ENCODE measurements at regions not wholly inside any gene's neighbourhood (a gene's known extent, or its start where the extent isn't known, plus 50 kb on each side); places are given as distances from the start of the nearest gene placed in this dataset.

- Histone ChIP-seq H3K27me3 (no peaks in the 10 kb centered on the region), H3K27ac (no peak overlapping the region), H3K9me3 (no peaks in the 10 kb centered on the region), H3K36me3 (no peaks in the 10 kb centered on the region), H3K4me3 (no peak overlapping the region), H3K4me1 (no peaks in the 10 kb centered on the region)
- WGBS, 2 donors (ENCODE audit: low coverage in 1 of 2): 68 to 77% methylated on average over 2 of the region's 2 CpGs
- no peak for ATAC-seq
- no peak for TF ChIP-seq CTCF (IDR thresholded peaks at IDR 0.05)
- no peak for TF ChIP-seq POLR2A (IDR thresholded peaks at IDR 0.05)
- no peak for TF ChIP-seq EP300 (IDR thresholded peaks at IDR 0.05)
- TF ChIP-seq POLR2AphosphoS5 (IDR thresholded peaks at IDR 0.05): no peak
These were observed 536.5 kb downstream of the KCTD12 start for GRCh38 chr13:76349700-76350099.

GRCh38 chr13:76339649-76340048 lies 546.6 kb downstream of the KCTD12 start:
- no peaks in the 10 kb centered on the region for H3K9me3 ChIP-seq
- no peak for ATAC-seq
- no peaks in the 10 kb centered on the region for H3K27me3 ChIP-seq
- no peak for TF ChIP-seq POLR2A (IDR thresholded peaks at IDR 0.05)
- no peak for TF ChIP-seq EP300 (IDR thresholded peaks at IDR 0.05)
- no peak for TF ChIP-seq POLR2AphosphoS5 (IDR thresholded peaks at IDR 0.05)
- TF ChIP-seq CTCF (IDR thresholded peaks at IDR 0.05): no peak
- H3K4me3 ChIP-seq: no peak overlapping the region
- H3K27ac ChIP-seq: no peak overlapping the region
- 40 to 82% methylated on average over 1 to 2 of the region's 2 CpGs for WGBS, 2 donors (ENCODE audit: low coverage in 1 of 2)
- peaks cover 3 to 24% (median 4%) of the 10 kb centered on the region in 3 donors for H3K4me1 ChIP-seq
- H3K36me3 ChIP-seq: no peaks in the 10 kb centered on the region

GRCh38 chr13:76338003-76338402 lies 548.2 kb downstream of the KCTD12 start:
- Histone ChIP-seq H3K9me3 (no peaks in the 10 kb centered on the region), H3K27me3 (no peaks in the 10 kb centered on the region), H3K36me3 (no peaks in the 10 kb centered on the region), H3K4me1 (peaks cover 3 to 33% (median 4%) of the 10 kb centered on the region in 3 donors), H3K4me3 (no peak overlapping the region), H3K27ac (peak overlapping the region in 2 of 4 donors; percentile 63 to 68)
- 57 to 67% methylated on average over 1 to 2 of the region's 2 CpGs for WGBS, 2 donors (ENCODE audit: low coverage in 1 of 2)
- no peak for TF ChIP-seq EP300 (IDR thresholded peaks at IDR 0.05)
- TF ChIP-seq CTCF (IDR thresholded peaks at IDR 0.05): no peak
- TF ChIP-seq POLR2A (IDR thresholded peaks at IDR 0.05): no peak
- no peak for TF ChIP-seq POLR2AphosphoS5 (IDR thresholded peaks at IDR 0.05)
- ATAC-seq: no peak

GRCh38 chr13:76336889-76337844 lies 549.0 kb downstream of the KCTD12 start:
- 42 to 43% methylated on average over 2 of the region's 2 CpGs for WGBS, 2 donors (ENCODE audit: low coverage in 1 of 2)
- H3K4me1 ChIP-seq: peaks cover 7 to 41% (median 7%) of the 10 kb centered on the region in 3 donors

More at GRCh38 chr13:76336889-76337844, 549.0 kb downstream of the KCTD12 start:
- ATAC-seq: peak; percentile 45
- no peaks in the 10 kb centered on the region for H3K9me3 ChIP-seq
- no peaks in the 10 kb centered on the region for H3K36me3 ChIP-seq
- H3K27ac ChIP-seq: peak overlapping the region; percentile 41 to 68 (median 58)
- H3K27me3 ChIP-seq: no peaks in the 10 kb centered on the region
- no peak overlapping the region for H3K4me3 ChIP-seq
- TF ChIP-seq POLR2A (IDR thresholded peaks at IDR 0.05) (no peak), POLR2AphosphoS5 (IDR thresholded peaks at IDR 0.05) (peak; percentile 26), CTCF (IDR thresholded peaks at IDR 0.05) (no peak)
